Neuron (in vitro differentiated cells): ENCODE measurements at regions not wholly inside any gene's neighbourhood (a gene's known extent, or its start where the extent isn't known, plus 50 kb on each side); places are given as distances from the start of the nearest gene placed in this dataset.

Experiments
- H2AFZ ChIP-seq: one replicate; pipeline ENCODE4 v1.6.1; 2013; ENCODE audit warnings: low read depth, mild to moderate bottlenecking, inconsistent platforms, low read length, moderate library complexity
- H3K27me3 ChIP-seq: one replicate; pipeline ENCODE4 v1.6.1; 2013; ENCODE audit warnings: low read length; ENCODE audit not compliant: insufficient read depth
- H3K36me3 ChIP-seq: one replicate; pipeline ENCODE4 v1.6.1; 2013; ENCODE audit warnings: low read length; ENCODE audit not compliant: insufficient read depth
- H3K4me1 ChIP-seq: one replicate; pipeline ENCODE4 v1.6.1; 2013; ENCODE audit warnings: low read length; ENCODE audit not compliant: insufficient read depth
- H3K4me3 ChIP-seq: 2 replicates; pipeline ENCODE4 v1.5.1; 2013; ENCODE audit warnings: mild to moderate bottlenecking, low read length, moderate library complexity
- H3K9me3 ChIP-seq: one replicate; pipeline ENCODE4 v1.6.1; 2013; ENCODE audit warnings: low read length

- Histone ChIP-seq H3K36me3 (no peaks in the 10 kb centered on the region), H3K4me1 (no peaks in the 10 kb centered on the region), H2AFZ (no peak overlapping the region), H3K4me3 (no peak overlapping the region), H3K27me3 (peaks cover 8% of the 10 kb centered on the region), H3K9me3 (no peaks in the 10 kb centered on the region)
These were observed 123.2 kb upstream of the SLC30A5 start for GRCh38 chr5:68970617-68971016.

GRCh38 chr5:68973696-68974095, 120.1 kb upstream of the SLC30A5 start:
- no peak overlapping the region for H2AFZ ChIP-seq
- no peak overlapping the region for H3K4me3 ChIP-seq
- no peaks in the 10 kb centered on the region for H3K4me1 ChIP-seq
- H3K9me3 ChIP-seq: no peaks in the 10 kb centered on the region
- no peaks in the 10 kb centered on the region for H3K36me3 ChIP-seq
- peaks cover 8% of the 10 kb centered on the region for H3K27me3 ChIP-seq

- Histone ChIP-seq H3K4me1 (no peaks in the 10 kb centered on the region), H3K9me3 (no peaks in the 10 kb centered on the region), H3K27me3 (no peaks in the 10 kb centered on the region), H2AFZ (no peak overlapping the region), H3K4me3 (no peak overlapping the region), H3K36me3 (no peaks in the 10 kb centered on the region)
These were observed 110.8 kb upstream of the SLC30A5 start for GRCh38 chr5:68983043-68983442.

- no peaks in the 10 kb centered on the region for H3K4me1 ChIP-seq
- no peaks in the 10 kb centered on the region for H3K36me3 ChIP-seq
- no peak overlapping the region for H2AFZ ChIP-seq
- no peaks in the 10 kb centered on the region for H3K27me3 ChIP-seq
- H3K4me3 ChIP-seq: no peak overlapping the region
- H3K9me3 ChIP-seq: no peaks in the 10 kb centered on the region
These were observed 109.9 kb upstream of the SLC30A5 start for GRCh38 chr5:68983959-68984358.

GRCh38 chr5:68991279-68992084, 102.3 kb upstream of the SLC30A5 start:
- Histone ChIP-seq H2AFZ (no peak overlapping the region), H3K36me3 (no peaks in the 10 kb centered on the region), H3K4me3 (no peak overlapping the region)

GRCh38 chr5:68994645-68995044, 99.2 kb upstream of the SLC30A5 start:
- Histone ChIP-seq H3K27me3 (no peaks in the 10 kb centered on the region), H2AFZ (peak overlapping the region; percentile 12), H3K4me1 (no peaks in the 10 kb centered on the region), H3K4me3 (no peak overlapping the region), H3K36me3 (no peaks in the 10 kb centered on the region), H3K9me3 (no peaks in the 10 kb centered on the region)

More at GRCh38 chr5:68991279-68992084, 102.3 kb upstream of the SLC30A5 start:
- Histone ChIP-seq H3K9me3 (no peaks in the 10 kb centered on the region), H3K4me1 (no peaks in the 10 kb centered on the region), H3K27me3 (no peaks in the 10 kb centered on the region)

- no peak overlapping the region for H2AFZ ChIP-seq
- H3K36me3 ChIP-seq: no peaks in the 10 kb centered on the region
- no peaks in the 10 kb centered on the region for H3K27me3 ChIP-seq
- H3K4me3 ChIP-seq: no peak overlapping the region
- H3K4me1 ChIP-seq: no peaks in the 10 kb centered on the region
- H3K9me3 ChIP-seq: no peaks in the 10 kb centered on the region
These were observed 97.8 kb upstream of the SLC30A5 start for GRCh38 chr5:68995845-68996545.

- no peaks in the 10 kb centered on the region for H3K9me3 ChIP-seq
- no peak overlapping the region for H2AFZ ChIP-seq
- no peaks in the 10 kb centered on the region for H3K4me1 ChIP-seq
- H3K4me3 ChIP-seq: no peak overlapping the region
- no peaks in the 10 kb centered on the region for H3K27me3 ChIP-seq
- H3K36me3 ChIP-seq: no peaks in the 10 kb centered on the region
These were observed 94.6 kb upstream of the SLC30A5 start for GRCh38 chr5:68999181-68999580.

GRCh38 chr5:69000216-69000919, 93.4 kb upstream of the SLC30A5 start:
- Histone ChIP-seq H3K4me1 (no peaks in the 10 kb centered on the region), H2AFZ (no peak overlapping the region), H3K9me3 (no peaks in the 10 kb centered on the region), H3K36me3 (no peaks in the 10 kb centered on the region), H3K27me3 (no peaks in the 10 kb centered on the region), H3K4me3 (no peak overlapping the region)

GRCh38 chr5:69000949-69001348, 92.9 kb upstream of the SLC30A5 start:
- no peaks in the 10 kb centered on the region for H3K4me1 ChIP-seq
- no peaks in the 10 kb centered on the region for H3K27me3 ChIP-seq
- H3K9me3 ChIP-seq: no peaks in the 10 kb centered on the region
- H3K4me3 ChIP-seq: no peak overlapping the region
- H2AFZ ChIP-seq: no peak overlapping the region
- H3K36me3 ChIP-seq: no peaks in the 10 kb centered on the region

- Histone ChIP-seq H2AFZ (no peak overlapping the region), H3K27me3 (no peaks in the 10 kb centered on the region), H3K9me3 (no peaks in the 10 kb centered on the region), H3K4me1 (no peaks in the 10 kb centered on the region), H3K4me3 (no peak overlapping the region), H3K36me3 (no peaks in the 10 kb centered on the region)
These were observed 92.2 kb upstream of the SLC30A5 start for GRCh38 chr5:69001627-69002026.

GRCh38 chr5:69004127-69004526, 89.7 kb upstream of the SLC30A5 start:
- H3K4me3 ChIP-seq: no peak overlapping the region
- no peaks in the 10 kb centered on the region for H3K36me3 ChIP-seq
- no peaks in the 10 kb centered on the region for H3K27me3 ChIP-seq
- H3K9me3 ChIP-seq: no peaks in the 10 kb centered on the region
- H3K4me1 ChIP-seq: no peaks in the 10 kb centered on the region
- no peak overlapping the region for H2AFZ ChIP-seq

GRCh38 chr5:69004676-69005075, 89.1 kb upstream of the SLC30A5 start:
- H2AFZ ChIP-seq: no peak overlapping the region
- H3K4me3 ChIP-seq: no peak overlapping the region
- H3K27me3 ChIP-seq: no peaks in the 10 kb centered on the region
- H3K4me1 ChIP-seq: no peaks in the 10 kb centered on the region
- H3K36me3 ChIP-seq: no peaks in the 10 kb centered on the region
- H3K9me3 ChIP-seq: no peaks in the 10 kb centered on the region
